GM18858 (cell line): ENCODE measurements at regions not wholly inside any gene's neighbourhood (a gene's known extent, or its start where the extent isn't known, plus 50 kb on each side); places are given as distances from the start of the nearest gene placed in this dataset.

ENCODE experiments used
- ATAC-seq: cut with Tn5 transposase; IDR thresholded peaks from one replicate; pipeline ENCODE4 v1.9.1; 2021; ENCODE audit not compliant: unreplicated experiment

DNA sequence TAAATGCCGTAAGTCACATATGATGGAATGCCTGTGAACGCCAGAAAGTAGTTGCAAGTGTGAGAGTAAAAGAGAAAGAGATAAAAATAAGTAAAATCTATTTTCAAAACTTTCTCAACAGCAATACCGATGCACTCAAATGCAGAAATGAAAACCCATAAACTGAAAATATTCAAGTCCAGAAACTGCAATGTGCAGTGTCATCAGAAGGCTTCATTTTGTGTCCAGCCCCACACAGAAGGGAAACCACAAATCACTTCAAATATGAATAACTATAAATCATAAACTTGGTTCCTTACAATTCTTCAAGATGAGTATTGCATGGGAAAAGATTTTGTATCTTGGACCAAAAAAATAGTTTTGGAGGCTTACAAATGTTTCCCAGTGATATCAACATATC is 375.2 kb upstream of the ANO5 start:
- ATAC-seq: no peak

DNA sequence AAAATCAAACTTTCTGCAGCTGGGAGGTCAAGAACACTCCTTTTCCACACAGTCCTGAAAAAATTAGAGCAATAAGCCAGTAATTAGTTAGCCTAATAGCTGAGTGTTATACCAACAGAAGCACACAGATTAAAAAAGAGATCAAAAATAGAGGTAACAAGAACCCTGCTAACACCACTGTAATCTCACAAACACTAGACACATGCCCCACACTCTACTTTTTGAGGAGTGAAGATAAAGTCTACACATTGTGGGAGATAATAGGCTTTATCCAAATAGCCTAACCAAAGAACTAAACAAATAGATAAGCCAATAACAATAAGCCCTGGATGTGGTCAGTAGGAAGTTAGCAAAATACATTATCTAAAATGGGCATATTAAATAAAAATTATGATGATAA is 372.7 kb upstream of the ANO5 start:
- no peak for ATAC-seq

DNA sequence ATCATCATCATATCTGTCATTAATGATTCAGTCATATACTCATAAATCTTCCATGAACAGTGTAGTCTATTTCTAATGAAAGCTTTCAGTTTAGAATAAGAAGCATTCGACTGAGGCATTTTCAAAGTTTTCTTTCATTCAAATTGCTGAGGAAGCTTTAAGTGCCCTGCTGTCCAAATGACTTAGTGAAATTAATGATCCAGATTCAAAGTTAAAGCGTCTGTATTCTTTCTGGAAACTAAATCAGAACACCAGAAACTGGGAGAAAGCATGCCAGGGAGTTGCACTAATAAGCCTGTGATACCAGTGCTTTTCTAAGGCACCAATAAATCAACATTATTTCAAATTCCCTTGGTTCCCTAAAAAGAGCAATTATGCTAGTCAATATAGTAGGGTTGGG is 367.8 kb upstream of the ANO5 start:
- ATAC-seq: no peak

DNA sequence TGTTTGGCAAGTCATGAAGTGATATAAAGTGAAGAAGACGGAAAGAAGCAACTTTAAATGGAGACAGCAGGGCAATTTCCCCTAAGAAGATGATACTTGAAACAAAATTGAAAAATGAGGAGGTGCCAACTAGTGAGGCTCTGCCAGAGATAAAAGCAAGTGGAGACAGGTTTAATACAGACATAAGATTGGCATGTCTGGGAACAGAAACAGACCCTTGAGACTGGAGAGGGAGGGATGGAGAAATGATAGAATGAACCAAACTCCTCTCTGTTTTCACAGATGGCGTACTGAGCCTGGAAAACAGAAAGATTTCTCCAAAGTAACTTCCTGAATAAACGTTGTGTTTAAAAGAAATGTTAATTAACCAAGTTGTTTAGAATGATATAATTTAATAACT is 354.5 kb upstream of the ANO5 start:
- no peak for ATAC-seq

DNA sequence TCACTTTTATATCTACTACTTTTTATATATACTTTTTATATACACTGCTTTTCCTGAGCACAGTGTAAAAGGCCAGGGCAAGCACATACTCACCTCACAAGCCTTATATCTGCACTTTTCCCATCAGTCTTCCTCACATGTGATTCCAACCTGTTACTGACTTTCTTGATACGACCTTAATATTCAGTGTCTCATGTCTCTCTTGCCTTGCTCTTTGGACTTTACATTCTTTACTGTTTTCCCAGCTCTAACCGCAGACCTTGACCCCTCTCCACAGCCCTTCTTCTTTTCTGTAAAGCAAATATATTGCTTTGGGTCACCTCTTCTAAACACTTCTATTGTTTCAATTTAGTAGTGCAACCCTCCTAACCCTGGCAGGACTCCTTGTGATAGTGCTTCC is 353.1 kb upstream of the ANO5 start:
- ATAC-seq: no peak

DNA sequence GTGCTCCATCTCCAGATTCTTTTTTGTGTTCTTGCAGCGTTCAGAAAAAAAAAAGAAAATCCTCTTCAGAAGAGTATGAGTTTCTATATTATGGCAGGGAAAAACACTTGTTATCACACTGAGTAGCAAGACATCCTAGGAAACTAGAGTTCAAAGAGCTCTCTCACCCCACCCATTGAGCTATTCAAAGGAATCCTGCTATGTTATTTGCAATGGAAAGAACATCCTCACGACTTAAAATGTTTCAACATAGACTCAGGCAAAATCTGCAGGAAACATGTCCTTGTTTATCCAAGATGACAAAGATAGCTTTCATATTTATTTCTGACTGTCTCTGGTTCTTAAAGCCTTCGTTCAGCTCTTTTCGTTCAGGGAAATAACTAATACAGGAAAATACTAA is 331.6 kb upstream of the ANO5 start:
- ATAC-seq: no peak

DNA sequence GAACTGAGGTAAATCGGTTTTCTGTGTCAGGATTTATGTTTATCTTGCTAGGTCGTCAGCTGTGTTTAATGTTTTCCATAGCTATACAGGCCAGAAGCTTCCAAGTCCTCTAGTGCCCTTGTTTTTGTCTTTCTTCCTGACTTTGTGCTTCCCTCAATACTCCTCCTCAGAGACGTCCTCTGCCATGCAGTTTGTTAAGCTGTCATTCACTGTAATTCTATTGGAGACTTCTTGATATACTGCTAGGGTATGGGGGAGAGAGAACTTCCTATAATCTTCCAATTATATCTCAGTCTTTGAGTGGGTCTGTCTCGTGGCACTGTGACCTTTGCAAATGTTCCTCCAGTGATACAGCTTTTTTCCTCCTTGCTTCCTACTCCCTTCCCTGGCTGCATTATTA is 327.3 kb upstream of the ANO5 start:
- no peak for ATAC-seq

DNA sequence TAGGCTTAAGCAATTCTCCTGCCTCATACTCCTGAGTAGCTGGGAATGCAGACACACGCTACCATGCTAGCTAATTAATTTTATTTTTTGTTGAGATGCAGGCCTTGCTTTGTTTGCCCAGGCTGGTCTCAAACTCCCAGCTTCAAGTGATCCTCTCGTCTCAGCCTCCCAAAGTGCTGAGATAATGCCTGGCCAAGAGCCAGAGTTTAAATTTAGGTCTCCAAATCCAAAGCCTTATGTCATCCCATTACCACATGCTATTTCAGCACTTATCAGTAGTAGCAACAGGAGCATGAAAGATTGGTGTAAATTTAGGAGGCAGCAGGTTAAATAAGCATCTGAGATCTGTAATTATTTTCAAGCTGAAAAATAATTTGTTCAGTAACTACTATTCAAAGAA is 326.1 kb upstream of the ANO5 start:
- no peak for ATAC-seq

DNA sequence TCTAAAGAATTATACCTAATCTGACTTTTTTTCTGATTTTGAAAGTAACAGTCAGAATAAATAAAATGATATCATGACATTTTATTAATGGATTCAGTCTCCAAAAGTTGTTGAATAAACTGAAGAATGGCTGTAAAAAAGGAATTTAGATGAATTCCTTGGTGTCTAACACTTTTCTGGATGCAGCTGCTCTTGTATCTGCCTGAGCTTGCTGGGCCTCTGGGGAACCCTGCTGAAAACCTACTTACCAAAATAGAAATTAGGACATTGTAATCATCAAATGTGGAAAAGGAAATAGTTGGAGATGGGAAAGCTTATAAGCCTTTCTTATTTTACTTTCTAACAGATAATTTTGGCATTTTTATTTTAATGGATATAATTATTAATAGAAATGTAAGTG is 315.7 kb upstream of the ANO5 start:
- no peak for ATAC-seq

DNA sequence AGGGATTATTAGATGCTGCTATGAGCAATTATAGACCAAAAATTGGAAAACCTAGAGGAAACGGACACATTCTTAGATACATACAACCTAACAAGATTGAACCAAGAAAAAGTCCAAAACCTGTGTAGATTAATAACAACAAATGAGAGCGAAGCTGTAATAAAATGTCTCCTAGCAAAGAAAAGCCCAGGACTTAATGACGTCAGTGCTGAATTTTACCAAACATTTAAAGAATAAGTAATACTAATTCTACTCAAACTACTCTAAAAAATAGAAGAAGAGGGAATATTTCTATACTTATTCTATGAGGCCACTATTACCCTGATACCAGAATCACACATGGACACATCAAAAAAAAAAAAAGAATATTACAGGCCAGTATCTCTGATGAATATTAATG is 309.5 kb upstream of the ANO5 start:
- no peak for ATAC-seq

DNA sequence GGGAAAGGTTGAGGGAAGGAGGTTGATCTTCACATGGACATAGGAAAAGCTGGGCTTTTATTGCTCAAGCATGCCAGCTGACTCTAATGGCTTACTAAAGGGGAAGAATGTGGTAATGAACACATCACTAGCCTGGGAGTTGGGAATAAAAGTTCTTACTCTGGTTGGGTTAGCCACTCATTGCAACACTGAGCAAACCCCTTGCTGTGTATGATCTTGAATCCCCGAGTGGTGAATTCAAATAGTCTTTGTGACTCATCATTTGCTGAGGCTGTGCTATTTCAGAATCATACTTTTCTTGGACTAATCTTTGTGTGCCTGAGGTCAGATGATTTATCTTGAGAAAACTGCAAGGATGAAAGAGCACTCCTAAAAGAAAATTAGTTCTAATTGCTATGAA is 304.1 kb upstream of the ANO5 start:
- ATAC-seq: no peak

DNA sequence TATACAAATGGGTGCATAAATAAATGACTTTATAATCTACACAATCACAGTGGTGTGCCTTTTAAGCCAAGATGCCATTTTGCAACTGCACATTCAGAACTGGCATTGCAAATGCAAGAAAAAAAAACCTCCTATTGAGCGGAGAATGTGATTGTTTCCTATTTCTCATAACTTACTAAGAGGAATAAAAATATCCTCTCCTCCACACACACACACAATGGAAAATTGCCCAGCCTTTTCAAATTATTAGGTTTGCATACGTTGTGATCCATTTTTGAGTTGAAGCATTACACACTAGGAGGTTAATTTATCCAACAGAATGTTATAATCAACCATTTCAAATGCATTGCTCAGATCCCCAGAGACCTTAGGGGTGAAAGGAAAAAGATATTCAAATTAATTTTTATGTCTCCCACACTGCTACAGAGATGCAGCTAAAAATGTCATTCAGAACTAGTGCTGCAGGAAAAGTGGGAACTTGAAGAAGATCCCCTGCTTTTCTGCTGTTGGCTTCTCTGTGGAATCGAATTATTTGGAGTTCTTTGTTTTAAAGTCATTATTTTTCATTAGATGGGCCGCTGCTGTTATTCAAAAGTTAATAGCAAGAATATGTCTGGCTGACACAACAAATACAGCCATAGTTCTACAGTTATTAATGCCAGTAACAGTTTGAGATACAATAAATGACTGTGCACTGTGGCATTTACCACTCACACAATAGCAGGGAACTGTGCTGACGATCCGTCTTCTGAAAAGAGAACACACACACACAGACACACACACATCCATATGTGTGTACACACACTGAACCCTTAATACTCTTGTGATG is 299.9 kb upstream of the ANO5 start:
- ATAC-seq: no peak

DNA sequence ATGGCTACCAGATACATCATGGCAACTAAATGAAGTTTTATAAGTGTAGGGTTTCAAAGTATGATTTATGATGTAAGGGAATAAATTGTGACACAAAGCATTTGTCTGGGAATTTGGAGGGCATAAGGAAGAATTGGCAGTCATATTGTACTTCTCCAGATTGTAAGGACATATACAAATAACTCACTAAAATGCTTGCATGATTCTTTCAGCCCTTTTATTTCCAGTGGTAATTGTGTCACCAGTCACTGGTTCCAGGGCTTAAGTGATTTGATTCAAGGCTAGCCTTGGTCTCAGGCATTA is 299.4 kb upstream of the ANO5 start:
- ATAC-seq: no peak

DNA sequence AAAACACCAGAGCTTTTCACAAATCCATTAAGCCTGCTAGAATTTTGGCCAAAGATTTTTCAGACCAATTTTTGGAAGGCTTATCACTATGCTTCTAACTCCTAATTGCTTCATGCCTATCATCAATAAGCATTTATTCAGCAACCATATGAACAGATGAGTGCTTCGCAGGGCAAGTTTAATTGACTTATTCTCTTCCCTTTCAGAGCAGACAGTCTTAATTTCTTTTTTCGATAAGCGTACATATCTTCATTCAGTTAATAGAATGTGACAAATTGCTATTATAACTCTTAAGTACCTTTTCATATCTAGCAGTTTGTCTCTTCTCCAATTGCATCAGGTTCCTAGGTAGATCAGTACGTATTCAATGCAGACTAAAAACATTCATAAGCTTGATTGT is 298.4 kb upstream of the ANO5 start:
- ATAC-seq: no peak

DNA sequence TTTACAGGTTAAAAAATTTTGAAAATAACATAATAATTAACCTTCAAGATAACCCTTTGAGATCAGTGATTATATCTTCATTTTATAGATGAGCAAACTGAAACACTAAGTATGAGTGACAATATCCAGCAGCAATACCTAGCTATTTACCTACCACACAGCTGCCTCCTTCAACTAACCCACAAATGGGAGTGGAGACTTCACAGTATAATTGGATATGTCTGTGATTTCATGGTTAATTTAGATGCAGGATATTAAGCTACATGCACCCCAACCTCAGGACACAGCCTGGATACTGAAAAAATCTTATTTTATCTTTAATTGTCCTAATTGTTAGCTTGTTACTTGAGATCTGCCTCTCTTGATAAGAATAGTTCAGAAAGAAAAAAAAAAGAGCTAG is 297.2 kb upstream of the ANO5 start:
- no peak for ATAC-seq

DNA sequence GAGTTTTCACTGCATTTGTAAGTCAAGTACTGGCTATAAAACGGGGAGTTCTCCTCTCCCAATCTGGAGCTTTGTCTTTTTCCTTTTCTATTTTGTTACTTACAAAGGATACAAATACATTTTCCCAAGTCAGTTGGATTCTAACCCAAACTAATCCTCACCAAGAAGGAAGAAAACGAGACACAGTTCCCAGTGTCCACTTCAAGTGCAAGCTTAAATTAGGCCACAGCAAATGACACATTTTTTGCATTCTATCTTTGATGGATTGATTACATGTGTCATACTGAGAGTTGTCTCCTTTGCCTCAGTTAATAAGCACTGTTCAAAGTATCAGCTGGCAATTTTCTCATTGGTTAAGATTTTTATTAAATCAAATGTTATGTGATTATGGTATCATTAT is 296.7 kb upstream of the ANO5 start:
- ATAC-seq: no peak

DNA sequence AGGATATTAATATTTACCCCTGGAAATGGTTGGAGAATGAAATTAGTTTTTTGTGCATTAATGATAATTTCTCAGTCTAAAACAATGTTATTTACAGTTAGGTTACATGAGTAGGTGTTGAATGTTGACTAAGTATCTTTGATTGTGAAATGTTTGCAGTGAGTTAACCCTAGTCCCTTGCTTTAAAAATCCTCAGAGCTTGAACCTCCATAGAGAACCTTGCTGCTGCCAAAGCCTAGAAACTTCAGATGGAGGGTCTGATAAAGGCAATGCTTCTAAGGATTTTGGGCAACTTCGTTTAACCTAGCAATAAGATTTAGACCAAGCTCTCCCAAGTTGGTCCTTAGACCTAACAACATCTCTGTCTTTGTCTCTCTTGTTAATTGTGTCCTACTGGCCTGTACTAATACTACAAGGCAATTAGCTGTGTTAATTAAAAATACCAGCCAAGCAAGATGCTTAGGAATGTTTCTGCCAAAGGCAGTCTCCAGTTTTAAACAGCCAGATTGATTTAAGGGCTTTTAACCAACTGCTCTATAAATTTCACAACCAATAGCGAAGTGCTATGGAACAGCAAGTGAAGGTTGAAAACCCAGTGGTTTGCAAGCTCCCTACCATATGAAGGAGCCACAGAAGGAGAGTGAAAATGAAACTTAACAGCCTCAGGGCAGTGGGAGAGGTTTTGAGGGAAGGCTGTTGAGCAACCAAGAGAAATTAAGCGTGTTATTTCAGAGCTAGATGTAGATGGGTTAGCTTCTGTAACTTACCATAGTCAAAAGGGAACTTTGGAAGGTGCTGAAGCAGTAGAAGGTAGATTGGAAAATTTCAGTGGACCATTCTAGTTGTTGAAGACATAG is 295.9 kb upstream of the ANO5 start:
- ATAC-seq: no peak

DNA sequence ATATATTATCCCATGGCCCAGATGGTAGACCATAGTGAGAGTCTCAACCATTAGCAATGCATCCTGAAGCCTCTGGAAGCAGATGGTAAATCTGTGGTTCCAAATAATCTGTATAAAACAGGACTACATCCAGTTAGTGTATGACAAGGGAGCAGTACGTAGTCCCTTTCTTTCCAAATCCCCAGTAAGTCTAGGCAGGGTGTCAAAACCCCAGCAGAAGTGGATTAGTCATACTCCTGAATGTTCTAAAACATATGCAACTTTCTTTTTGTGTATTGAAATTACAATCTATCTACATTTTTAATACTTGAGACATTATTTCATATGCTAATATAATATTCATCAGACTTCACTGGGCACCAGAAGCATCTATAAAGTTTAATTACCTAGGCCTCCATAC is 295.1 kb upstream of the ANO5 start:
- no peak for ATAC-seq

DNA sequence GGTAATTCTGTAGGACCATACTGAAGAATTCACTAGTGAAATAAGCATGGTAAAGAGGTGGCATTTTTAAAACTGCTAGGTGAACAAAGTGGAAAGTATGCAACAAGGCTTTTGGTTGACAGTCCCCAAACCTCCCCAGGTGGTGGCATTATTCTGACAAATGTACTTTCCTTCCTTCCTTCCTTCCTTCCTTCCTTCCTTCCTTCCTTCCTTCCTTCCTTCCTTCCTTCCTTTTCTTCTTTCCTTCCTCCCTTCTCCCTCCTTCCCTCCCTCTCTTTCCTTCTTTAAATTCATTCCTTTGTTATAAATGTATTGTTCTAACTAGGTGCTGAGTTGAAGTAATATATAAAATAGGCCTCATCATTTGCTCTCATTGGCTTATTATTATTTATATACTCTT is 284.7 kb upstream of the ANO5 start:
- no peak for ATAC-seq

DNA sequence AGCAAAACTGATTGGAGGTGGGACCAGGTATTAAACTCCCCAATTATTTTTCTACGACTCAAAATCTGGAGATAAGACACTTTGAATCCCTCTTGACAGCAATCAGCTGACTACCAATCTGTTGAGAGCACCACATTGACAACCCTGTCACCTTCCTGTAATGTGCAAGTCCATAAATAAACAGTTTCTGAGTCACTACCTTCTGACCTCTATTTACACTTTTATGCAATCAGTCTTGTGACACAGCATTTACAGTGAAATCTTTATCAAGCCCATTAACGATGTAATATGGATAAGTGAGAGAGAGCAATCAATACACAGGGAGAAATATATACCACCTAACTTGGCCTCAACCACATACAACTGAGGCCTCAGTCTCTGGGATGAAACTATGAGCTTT is 283.7 kb upstream of the ANO5 start:
- ATAC-seq: no peak

DNA sequence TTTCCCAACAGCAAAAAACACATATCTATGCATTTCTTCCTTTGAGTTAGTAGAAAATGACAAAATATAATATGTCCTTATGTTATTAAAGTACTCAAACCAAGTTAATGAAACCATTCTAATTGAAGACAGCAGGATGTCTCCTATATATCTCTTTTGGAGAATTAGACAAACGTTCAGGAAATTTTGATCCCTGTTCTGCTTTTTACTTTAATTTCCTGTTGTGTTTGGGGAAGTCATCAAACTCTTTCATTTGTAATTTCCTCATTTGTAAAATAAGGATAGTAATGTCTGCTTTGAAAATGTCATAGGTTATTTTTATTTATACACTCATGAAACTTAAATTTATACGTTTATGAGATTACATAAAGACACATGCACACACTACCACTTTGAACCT is 281.8 kb upstream of the ANO5 start:
- no peak for ATAC-seq

DNA sequence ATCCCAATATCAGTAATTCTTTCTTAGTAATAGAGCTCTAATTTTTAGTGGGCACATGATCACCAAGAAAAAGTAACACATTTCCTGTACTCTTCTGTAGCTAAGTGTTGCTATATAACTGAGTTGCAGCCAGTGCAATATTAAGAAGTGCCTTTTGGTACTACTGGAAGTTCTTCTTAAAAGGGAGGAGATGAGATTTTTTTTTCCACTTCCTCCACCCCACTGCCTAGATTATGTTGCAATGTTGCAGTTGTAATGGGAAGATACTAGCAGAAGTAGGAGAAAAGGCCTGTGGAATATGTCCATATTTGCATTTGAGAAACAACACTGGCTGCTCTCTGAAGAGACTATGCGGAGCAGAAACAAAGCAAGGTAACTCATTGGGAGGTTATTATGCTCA is 280.6 kb upstream of the ANO5 start:
- ATAC-seq: no peak

DNA sequence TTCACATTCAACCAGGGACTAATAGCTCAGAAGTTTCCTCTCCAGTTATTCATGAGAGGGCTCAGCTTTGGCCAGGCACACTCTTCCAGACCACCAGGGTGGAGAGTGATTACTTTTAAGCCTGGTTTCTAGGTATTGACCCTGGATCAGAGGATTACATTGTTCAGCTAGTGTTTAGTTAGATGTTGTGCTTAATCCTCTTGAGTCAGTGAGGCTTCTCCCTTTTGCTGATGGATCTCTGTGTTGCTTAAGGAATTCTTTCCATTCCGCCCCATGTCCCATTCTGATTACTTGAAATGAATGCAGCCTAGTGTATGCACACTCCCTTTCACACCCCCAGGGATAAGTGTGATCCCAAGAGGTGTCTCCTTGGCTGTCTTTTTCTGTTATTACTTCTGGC is 271.7 kb upstream of the ANO5 start:
- no peak for ATAC-seq
